ENCODE measurements at regions not wholly inside any gene's neighbourhood (a gene's known extent, or its start where the extent isn't known, plus 50 kb on each side); places are given as distances from the start of the nearest gene placed in this dataset.
"Not testable (repeated sequence)": the region's sequence is repeated elsewhere in the genome, so short reads cannot be mapped to it uniquely, and the experiment has no call there.

GRCh38 chr16:79882340-79883005, 281.9 kb upstream of the MAF start:
- Histone ChIP-seq H3K27me3 (no peaks in the 10 kb centered on the region), H3K27ac (no peak overlapping the region), H3K4me1 (no peaks in the 10 kb centered on the region), H3K4me3 (no peak overlapping the region), H3K36me3 (no peaks in the 10 kb centered on the region), H3K9me3 (no peaks in the 10 kb centered on the region)
- TF ChIP-seq CTCF (IDR thresholded peaks at IDR 0.05) (no peak), POLR2A (IDR thresholded peaks at IDR 0.05) (no peak)
- DNase-seq, result no peak

- not testable (repeated sequence) for H3K27me3 ChIP-seq, H3K4me3 ChIP-seq, H3K27ac ChIP-seq, H3K9me3 ChIP-seq, DNase-seq, H3K36me3 ChIP-seq, H3K4me1 ChIP-seq
Observed at GRCh38 chr16:79881107-79881506, 280.6 kb upstream of the MAF start.

GRCh38 chr16:79876332-79876730, 275.8 kb upstream of the MAF start:
- Histone ChIP-seq H3K27ac (no peak overlapping the region), H3K4me1 (peaks cover 0 to 8% (median 0%) of the 10 kb centered on the region in 4 donors), H3K27me3 (no peaks in the 10 kb centered on the region), H3K4me3 (no peak overlapping the region), H3K9me3 (no peaks in the 10 kb centered on the region), H3K36me3 (no peaks in the 10 kb centered on the region)
- DNase-seq, result no peak
- TF ChIP-seq CTCF (IDR thresholded peaks at IDR 0.05), result no peak
- TF ChIP-seq POLR2A (IDR thresholded peaks at IDR 0.05), result no peak

- peaks cover 0 to 8% (median 0%) of the 10 kb centered on the region in 4 donors for H3K4me1 ChIP-seq
- no peaks in the 10 kb centered on the region for H3K36me3 ChIP-seq
- H3K27ac ChIP-seq, result no peak overlapping the region
- TF ChIP-seq POLR2A (IDR thresholded peaks at IDR 0.05) (no peak), CTCF (IDR thresholded peaks at IDR 0.05) (no peak)
- peak in 1 of 3 donors; percentile 48 for DNase-seq
- no peaks in the 10 kb centered on the region for H3K27me3 ChIP-seq
- H3K9me3 ChIP-seq, result no peaks in the 10 kb centered on the region
- H3K4me3 ChIP-seq, result no peak overlapping the region
Observed at GRCh38 chr16:79874391-79874790, 273.9 kb upstream of the MAF start.

- DNase-seq, result no peak
- no peak overlapping the region for H3K4me3 ChIP-seq
- H3K4me1 ChIP-seq, result peaks cover 0 to 8% (median 0%) of the 10 kb centered on the region in 4 donors
- no peaks in the 10 kb centered on the region for H3K36me3 ChIP-seq
- no peak overlapping the region for H3K27ac ChIP-seq
- H3K9me3 ChIP-seq, result no peaks in the 10 kb centered on the region
- TF ChIP-seq CTCF (IDR thresholded peaks at IDR 0.05) (no peak), POLR2A (IDR thresholded peaks at IDR 0.05) (no peak)
- no peaks in the 10 kb centered on the region for H3K27me3 ChIP-seq
Observed at GRCh38 chr16:79873825-79874224, 273.3 kb upstream of the MAF start.

- no peak overlapping the region for H3K4me3 ChIP-seq
- no peak for TF ChIP-seq CTCF (IDR thresholded peaks at IDR 0.05)
- no peak for TF ChIP-seq POLR2A (IDR thresholded peaks at IDR 0.05)
- no peak for DNase-seq
Observed at GRCh38 chr16:79871906-79872305, 271.4 kb upstream of the MAF start.

More at GRCh38 chr16:79871906-79872305, 271.4 kb upstream of the MAF start:
- H3K27me3 ChIP-seq, result no peaks in the 10 kb centered on the region
- peaks cover 0 to 8% (median 0%) of the 10 kb centered on the region in 4 donors for H3K4me1 ChIP-seq
- no peaks in the 10 kb centered on the region for H3K9me3 ChIP-seq
- no peak overlapping the region for H3K27ac ChIP-seq
- H3K36me3 ChIP-seq, result no peaks in the 10 kb centered on the region

Measured in Peyer's patch (tissue), 4 donors.